ENCODE measurements at regions not wholly inside any gene's neighbourhood (a gene's known extent, or its start where the extent isn't known, plus 50 kb on each side); places are given as distances from the start of the nearest gene placed in this dataset.

- TF ChIP-seq, protein P1, sequence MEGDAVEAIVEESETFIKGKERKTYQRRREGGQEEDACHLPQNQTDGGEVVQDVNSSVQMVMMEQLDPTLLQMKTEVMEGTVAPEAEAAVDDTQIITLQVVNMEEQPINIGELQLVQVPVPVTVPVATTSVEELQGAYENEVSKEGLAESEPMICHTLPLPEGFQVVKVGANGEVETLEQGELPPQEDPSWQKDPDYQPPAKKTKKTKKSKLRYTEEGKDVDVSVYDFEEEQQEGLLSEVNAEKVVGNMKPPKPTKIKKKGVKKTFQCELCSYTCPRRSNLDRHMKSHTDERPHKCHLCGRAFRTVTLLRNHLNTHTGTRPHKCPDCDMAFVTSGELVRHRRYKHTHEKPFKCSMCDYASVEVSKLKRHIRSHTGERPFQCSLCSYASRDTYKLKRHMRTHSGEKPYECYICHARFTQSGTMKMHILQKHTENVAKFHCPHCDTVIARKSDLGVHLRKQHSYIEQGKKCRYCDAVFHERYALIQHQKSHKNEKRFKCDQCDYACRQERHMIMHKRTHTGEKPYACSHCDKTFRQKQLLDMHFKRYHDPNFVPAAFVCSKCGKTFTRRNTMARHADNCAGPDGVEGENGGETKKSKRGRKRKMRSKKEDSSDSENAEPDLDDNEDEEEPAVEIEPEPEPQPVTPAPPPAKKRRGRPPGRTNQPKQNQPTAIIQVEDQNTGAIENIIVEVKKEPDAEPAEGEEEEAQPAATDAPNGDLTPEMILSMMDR (IDR thresholded peaks at IDR 0.05), result no peak
- no peak for DNase-seq
- intact Hi-C loops (cut with DNase I), result no loop called here
- H3K9ac ChIP-seq (ENCODE audit: low read depth in 2 of 2, low read length in 2 of 2), result no peak overlapping the region
- no peaks in the 10 kb centered on the region for H3K27me3 ChIP-seq
- no peaks in the 10 kb centered on the region for H3K9me3 ChIP-seq
- H3K36me3 ChIP-seq, result no peaks in the 10 kb centered on the region
- no peak overlapping the region for H3K27ac ChIP-seq
- H3K4me1 ChIP-seq, result no peaks in the 10 kb centered on the region
- no peak overlapping the region for H3K4me3 ChIP-seq
Measured at GRCh38 chr14:78103271-78103670, 66.9 kb upstream of the NRXN3 start.

- H3K4me3 ChIP-seq, result no peak overlapping the region
- no peaks in the 10 kb centered on the region for H3K9me3 ChIP-seq
- no peaks in the 10 kb centered on the region for H3K4me1 ChIP-seq
- H3K27ac ChIP-seq, result no peak overlapping the region
- DNase-seq, result no peak
- no peak overlapping the region for H3K9ac ChIP-seq (ENCODE audit: low read depth in 2 of 2, low read length in 2 of 2)
- TF ChIP-seq, protein P1 (IDR thresholded peaks at IDR 0.05), result no peak
- no peaks in the 10 kb centered on the region for H3K36me3 ChIP-seq
- no peaks in the 10 kb centered on the region for H3K27me3 ChIP-seq
- intact Hi-C loops (cut with DNase I), result no loop called here
Measured at GRCh38 chr14:78104160-78104559, 66.0 kb upstream of the NRXN3 start.

GRCh38 chr14:78104655-78105054, 65.5 kb upstream of the NRXN3 start:
- no peak overlapping the region for H3K9ac ChIP-seq (ENCODE audit: low read depth in 2 of 2, low read length in 2 of 2)
- H3K9me3 ChIP-seq, result no peaks in the 10 kb centered on the region
- intact Hi-C loops (cut with DNase I), result no loop called here
- H3K27me3 ChIP-seq, result no peaks in the 10 kb centered on the region
- TF ChIP-seq, protein P1 (IDR thresholded peaks at IDR 0.05), result no peak
- H3K4me1 ChIP-seq, result no peaks in the 10 kb centered on the region
- no peak overlapping the region for H3K4me3 ChIP-seq
- no peak overlapping the region for H3K27ac ChIP-seq
- no peak for DNase-seq
- no peaks in the 10 kb centered on the region for H3K36me3 ChIP-seq

DNA sequence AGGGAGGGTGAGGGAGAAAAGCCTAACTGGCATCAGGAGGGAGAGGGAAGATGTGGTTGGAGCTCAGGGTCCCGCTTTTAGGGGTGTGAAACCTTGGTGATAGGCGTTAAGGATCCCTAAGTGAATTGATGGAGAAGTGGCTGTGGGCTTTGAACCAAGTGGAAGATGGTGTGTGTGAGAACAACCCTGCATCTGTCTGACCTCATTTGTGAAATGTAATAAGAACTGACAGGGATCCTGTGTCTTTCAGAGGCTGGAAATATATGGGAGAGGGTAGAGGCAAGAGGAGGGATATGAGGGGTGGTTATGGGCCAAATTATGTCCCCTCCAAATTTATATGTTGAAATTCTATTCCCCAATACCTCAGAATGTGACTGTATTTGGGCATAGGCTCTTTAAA, 63.8 kb upstream of the NRXN3 start:
- Histone ChIP-seq H3K4me3 (no peak overlapping the region), H3K27me3 (no peaks in the 10 kb centered on the region), H3K27ac (no peak overlapping the region), H3K36me3 (no peaks in the 10 kb centered on the region), H3K9me3 (no peaks in the 10 kb centered on the region), H3K4me1 (no peaks in the 10 kb centered on the region), H3K9ac (ENCODE audit: low read depth in 2 of 2, low read length in 2 of 2) (no peak overlapping the region)
- no peak for DNase-seq
- TF ChIP-seq, protein P1 (IDR thresholded peaks at IDR 0.05), result no peak
- intact Hi-C loops (cut with DNase I), result no loop called here

GRCh38 chr14:78107166-78107565, 63.0 kb upstream of the NRXN3 start:
- Histone ChIP-seq H3K4me3 (no peak overlapping the region), H3K27me3 (no peaks in the 10 kb centered on the region), H3K4me1 (no peaks in the 10 kb centered on the region), H3K9me3 (no peaks in the 10 kb centered on the region), H3K27ac (no peak overlapping the region), H3K9ac (ENCODE audit: low read depth in 2 of 2, low read length in 2 of 2) (no peak overlapping the region), H3K36me3 (no peaks in the 10 kb centered on the region)
- intact Hi-C loops (cut with DNase I), result no loop called here
- DNase-seq, result no peak
- TF ChIP-seq, protein P1 (IDR thresholded peaks at IDR 0.05), result no peak

- H3K27ac ChIP-seq, result no peak overlapping the region
- no peak overlapping the region for H3K4me3 ChIP-seq
- H3K9ac ChIP-seq (ENCODE audit: low read depth in 2 of 2, low read length in 2 of 2), result no peak overlapping the region
- DNase-seq, result no peak
- H3K36me3 ChIP-seq, result no peaks in the 10 kb centered on the region
- no peaks in the 10 kb centered on the region for H3K4me1 ChIP-seq
- TF ChIP-seq, protein P1 (IDR thresholded peaks at IDR 0.05), result no peak
- H3K9me3 ChIP-seq, result no peaks in the 10 kb centered on the region
- no peaks in the 10 kb centered on the region for H3K27me3 ChIP-seq
- intact Hi-C loops (cut with DNase I), result no loop called here
Measured at GRCh38 chr14:78119440-78119839, 50.7 kb upstream of the NRXN3 start.

All from colonic mucosa (tissue), 4 donors.